NCI-H2227 (cell line): ENCODE measurements at regions not wholly inside any gene's neighbourhood (a gene's known extent, or its start where the extent isn't known, plus 50 kb on each side); places are given as distances from the start of the nearest gene placed in this dataset.

ENCODE experiments used
- DNase-seq: peaks from one replicate; lab custom pipeline; 2025; ENCODE audit not compliant: unreplicated experiment; lab: John Stamatoyannopoulos, UW

DNA sequence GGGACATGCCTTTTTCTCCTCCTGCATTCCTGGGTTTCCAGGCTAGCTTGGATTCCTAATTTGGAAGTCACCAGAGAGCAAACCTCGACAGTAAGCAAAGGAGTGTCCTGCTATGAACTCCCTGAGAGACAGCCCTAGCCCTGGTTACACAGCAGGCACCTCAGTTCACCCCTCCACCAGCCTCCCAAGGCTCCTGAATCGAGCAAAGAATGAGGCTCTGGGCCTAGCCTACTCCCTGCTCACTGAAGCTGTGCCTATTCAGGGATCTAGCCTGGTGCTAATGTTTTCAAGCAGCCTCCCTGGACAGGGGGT is 66.7 kb upstream of the RMDN2 start:
- DNase-seq, result no peak

DNA sequence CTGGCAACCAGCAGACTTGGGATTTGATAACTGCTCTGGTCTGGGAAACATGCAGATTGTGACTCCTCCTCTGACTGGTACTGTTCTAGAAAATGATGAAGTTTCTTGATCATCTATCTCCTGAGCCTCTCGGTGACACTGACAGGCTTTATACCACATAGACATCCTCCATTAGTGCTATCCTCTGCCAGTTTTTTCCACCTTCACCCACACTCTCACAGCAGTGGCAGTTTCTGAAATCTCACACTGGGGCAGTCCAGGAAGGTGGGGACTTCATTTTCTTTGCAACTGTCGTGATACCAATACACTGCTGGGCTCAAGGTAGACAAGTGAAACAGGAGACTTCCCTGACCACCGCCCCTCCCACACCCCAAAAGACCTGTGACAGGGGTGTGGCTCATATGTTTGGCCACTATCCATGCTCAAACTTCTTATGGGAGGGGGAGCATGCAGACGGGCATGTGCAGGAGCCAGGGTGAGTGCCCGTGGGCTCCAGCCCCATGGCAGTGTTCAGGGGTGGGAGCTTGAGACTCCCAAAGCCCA is 66.3 kb upstream of the RMDN2 start:
- DNase-seq, result no peak

DNA sequence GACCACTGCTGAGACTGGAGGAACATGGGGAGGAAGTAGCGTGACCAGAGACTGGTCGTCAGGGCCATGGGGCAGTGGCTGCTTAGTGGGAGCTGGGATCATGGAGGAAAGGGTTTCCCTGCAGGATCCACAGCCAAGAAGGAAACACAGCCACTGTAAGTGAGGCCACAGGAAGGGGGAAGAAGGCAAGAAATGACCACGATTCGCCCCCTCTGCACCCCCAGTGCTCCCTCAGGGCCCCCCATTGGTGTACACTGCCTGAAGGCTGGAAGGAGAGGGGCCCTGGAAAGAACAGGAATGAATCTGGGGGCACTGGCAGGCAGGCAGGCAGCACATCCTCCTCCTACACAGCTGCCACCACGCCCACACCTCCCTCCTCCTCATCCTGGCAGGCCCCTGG is 62.5 kb upstream of the RMDN2 start:
- DNase-seq, result no peak

DNA sequence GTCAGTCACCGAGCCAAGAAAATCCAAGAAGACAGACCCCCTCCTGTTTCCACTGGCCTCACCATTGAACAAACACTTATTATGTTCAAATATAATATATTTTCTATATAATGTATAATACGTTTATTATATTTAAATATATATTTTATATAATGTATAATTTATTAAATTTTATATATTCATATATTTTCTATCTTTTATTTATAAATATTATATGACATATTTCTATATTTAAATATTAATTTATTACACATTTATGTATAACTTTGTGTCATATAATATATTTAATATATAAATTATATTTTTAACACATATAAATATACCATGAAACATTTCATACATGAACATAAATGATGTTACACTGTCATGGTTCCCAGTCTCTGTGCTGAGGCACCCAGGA is 60.9 kb upstream of the RMDN2 start:
- no peak for DNase-seq

DNA sequence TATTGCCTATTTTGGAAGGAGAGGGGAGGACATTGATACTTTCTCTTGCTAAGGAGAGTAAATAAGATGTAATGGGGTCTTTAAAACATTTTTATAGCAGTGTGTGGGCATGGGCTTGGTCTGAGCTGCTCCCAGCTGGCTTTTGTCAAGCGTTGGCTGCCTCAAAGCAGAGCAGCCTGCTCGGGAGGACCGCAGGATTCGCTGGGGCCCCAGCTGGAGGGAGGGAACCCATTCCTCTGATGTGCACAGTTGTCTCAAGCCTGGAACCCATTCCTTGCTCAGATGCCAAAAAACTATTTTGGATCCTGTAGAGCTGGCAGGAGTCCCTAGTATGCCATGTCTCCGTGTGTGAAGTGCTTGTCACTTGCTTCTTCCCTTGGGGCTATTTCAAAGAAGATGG is 59.4 kb upstream of the RMDN2 start:
- no peak for DNase-seq

DNA sequence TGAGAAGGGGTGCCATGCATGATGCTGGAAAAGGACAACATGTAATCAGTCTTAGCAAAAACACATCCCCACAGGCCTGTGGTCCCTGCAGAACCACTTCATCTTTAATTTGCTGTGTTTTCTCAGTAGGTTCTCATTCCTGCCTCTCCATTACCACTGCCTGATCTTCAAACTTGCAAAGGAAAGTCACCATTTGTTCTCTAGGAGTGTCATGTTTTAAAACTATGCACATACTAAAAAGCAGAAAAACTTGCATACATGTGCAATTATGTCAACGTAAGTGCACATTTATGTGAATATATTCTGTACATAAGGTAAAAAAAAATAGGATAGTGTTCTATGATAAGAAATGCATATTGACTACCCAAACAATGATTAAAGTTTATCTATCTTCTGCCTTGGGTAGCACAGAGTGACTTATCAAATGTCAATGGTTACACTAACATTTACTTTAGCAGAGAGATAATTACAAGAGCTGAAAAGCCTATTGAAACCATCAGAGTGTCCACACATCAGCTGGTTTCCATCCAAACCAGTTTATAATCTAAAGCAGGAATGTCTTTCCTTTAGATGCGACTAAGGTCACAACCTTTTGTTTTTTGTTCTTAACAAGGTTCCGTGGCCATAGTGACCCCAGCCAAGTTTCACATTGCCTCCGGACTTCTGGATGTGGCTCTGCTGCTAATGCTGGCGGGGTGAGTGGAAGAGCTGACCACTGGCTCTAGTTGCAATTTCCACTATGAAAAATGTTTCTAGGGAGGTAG is 58.7 kb upstream of the RMDN2 start:
- DNase-seq, result no peak

DNA sequence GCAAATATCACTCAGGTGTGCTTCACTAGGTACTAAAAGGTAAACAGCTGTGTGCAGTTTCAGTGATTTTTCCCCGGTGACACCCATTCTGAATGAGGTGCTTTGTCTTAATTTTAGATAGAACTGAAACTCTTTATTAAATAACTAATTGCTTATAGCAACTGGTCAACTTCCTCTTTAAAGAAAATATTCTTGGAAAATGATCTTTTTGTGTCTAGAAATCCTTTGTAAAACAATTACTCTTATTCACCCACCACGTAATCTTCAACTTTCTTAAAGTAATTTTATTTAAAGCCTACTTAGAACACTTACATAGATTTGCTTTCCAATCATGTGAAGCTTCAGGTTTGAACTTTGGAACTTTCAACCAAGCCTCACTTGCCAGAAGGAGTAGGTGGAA is 57.9 kb upstream of the RMDN2 start:
- no peak for DNase-seq

DNA sequence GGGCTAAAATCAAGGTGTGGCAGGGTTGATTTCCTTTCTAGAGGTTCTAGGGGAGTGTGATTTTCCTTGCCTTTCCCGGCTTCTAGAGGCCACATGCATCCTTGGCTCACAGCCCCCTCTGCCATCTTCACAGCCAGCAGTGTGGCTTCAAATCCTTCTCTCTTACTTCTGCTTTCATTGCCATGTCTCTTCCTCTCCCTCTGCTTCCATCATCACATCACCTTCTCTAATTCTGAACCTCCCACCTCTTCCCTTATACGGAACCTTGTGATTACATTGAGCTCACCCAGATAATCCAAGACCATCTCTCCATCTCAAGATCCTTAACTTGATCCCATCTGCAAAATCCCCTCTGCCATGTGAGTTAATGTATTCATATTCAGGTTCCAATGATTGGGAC is 56.2 kb upstream of the RMDN2 start:
- DNase-seq, result no peak

DNA sequence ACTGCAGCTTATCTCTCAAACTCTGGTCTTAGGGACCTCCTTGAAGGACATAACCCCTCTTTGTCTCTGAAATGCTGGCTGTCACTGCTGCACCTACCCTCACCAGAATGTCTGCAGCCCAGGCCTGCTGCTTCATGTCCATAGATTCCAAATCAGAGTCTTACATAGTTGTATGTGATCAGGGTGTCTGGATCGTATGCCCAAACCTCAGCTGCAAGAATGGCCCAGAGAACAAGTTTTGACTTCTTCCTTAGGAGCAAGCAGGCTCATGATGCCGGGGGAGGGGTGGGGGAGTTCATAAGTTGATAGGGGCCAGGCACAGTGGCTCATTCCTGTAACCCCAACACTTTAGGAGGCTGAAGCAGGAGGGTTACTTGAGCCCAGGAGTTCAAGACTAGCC is 55.8 kb upstream of the RMDN2 start:
- DNase-seq, result no peak

DNA sequence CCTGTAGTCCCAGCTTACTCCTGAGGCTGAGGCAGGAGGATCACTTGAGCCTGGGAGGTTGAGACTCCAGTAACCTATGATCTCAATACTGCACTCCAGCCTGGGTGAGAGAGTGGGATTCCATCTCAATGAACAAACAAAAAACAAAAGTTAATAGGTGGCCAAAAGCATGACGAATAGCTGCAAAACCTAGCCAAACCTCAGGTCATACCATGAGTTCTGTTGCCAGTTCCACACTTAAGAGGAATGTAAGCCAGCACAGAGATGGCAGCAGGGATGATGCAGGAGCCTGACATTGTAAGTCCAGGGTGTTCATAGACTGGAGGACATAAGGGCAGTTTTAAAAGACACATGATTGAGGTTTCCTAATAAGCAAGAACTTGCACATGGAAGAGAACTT is 55.3 kb upstream of the RMDN2 start:
- DNase-seq, result no peak

DNA sequence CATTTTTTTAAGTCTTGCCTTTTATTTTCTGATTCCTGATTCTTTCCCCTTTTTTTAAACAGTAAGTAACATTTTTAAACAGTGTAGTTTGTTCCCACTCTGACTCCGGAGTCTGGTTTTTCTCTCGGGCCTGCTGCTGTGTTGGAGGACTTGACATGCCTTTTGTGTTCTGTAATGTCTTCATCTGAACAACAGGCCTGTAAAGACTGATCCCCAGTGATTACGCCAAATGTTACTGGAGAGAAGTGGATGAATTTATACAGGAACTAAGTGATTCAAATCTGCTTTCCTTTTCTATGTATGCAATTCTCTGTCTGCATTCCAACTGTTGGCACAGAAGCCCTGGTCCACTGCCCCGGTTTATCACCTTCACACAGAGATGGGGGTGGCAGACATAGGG is 54.3 kb upstream of the RMDN2 start:
- no peak for DNase-seq

DNA sequence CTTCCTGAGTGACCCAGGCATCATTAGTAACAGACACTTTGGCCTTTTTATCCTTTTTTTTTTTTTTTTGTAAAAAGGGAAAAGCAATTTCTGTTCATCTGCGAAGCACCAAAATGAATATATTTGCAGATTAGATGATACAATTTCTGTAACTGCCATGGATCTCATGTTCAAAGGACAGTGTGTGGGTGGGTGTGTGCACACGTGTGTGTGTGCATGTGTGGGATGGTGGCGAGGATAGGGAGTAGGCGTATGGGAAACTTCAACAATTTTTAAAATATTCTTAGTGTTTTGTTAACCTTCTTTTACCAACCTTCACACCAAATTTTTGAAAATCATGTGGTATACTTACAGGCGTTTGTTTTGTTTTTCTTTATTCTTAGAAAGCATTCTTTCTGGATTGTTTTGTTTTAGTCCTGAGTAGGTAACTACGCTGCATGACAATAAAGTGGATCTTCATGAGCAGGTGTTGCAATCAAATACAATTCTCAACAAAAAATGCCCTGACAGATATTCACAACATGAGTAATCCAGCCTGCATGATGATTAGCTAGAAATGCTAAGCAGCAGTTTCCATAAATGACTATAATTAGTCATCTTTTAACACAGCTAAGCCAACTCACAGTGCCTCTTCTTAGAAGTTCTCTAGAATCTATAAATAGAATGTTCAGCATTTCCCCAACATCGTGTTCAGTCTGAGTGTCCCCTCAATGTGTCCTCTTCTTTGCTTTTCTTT is 53.5 kb upstream of the RMDN2 start:
- DNase-seq, result no peak

DNA sequence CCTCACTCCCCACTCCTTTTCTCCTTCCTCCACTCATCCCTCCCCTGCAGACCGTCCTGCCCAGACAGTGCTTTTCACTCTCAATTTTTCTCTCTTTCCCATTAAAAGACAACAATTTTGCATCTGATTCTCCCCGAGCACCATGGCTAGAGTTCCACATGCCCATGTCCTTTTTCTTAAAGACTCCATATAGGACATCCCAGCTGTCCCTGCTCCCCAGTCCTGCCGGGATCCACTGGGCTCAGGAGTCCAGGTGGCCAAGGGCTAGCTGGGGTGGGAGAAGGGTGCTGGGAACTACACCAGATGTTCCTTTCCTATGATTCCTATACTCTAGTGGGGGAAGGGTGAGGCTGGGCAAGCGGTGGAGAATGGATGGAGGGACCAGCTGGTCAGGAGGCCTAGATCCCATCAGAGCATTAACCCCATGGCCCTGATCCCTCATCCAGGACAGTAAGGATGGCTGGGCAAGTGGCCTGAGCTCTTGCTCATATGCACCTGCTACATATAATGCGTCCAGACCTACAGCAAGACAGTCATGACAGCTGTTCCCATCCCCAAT is 52.8 kb upstream of the RMDN2 start:
- DNase-seq, result no peak

DNA sequence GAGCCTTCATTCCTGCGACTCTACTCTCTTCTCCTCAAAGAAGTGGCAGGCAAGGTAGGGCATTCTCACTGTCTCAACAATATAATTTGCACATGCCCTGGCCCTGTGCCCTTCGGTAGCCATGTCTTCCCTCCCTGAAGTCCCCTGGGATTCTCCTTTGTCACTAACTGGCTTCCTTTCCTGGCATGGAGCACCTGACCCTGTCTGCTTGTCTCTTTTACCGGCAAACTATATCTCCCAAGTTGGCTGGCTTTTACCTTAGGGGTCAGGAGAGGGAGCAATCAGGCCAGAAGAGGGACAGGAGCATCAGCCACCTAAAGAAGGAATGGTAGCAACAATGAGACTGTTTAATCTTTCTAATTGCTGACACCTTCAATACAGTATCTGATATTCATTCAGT is 51.9 kb upstream of the RMDN2 start:
- DNase-seq, result no peak

DNA sequence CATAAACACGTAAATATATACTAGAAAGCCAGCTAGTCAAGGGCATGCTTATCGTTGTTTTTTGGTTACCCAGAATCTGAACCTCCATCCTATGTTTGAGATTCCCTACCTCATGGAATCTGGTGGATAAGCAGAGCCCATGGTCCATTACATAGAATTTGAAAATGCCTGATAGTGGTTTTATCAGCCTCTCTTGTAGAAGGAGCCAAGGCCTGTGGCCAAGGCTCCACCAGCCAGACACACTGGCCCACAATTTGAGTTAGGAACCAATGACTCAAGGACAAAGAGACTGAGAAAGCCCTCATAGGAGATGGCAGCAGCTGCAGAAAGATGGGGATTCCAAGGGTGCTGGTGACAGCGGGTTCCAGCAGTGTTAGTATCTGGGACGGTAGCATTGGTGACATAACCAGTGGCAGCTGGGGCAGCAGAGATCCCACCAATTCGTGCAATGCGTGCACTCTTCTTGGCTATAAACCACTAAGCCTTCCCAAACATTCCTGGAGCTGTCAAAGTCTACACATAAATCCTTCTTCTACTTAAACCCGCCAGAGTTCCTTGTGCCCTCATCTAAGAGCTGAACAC is 51.2 kb upstream of the RMDN2 start:
- DNase-seq, result no peak

DNA sequence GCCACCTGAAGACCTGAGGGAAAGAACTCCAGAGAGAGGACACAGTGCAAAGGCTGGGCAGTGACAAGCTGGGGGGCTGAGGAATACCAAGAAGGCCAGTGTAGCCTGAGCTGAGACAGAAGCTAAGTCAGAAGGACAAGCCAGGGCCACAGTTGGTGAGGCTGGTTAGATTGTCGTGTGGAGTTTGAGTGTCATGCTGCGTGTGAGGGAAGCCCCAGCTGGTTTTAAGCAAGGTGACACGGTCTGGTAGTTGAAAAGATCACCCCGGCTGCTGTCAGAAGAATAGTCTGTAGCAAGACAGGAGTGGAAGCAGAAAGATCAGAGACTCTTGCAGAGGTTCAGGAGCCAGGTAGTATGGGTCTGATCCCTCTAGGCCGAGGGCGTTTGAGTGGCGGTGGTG is 50.6 kb upstream of the RMDN2 start:
- DNase-seq, result no peak
